HG03039 (cell line): ENCODE measurements at regions not wholly inside any gene's neighbourhood (a gene's known extent, or its start where the extent isn't known, plus 50 kb on each side); places are given as distances from the start of the nearest gene placed in this dataset.
"Not testable (repeated sequence)": the region's sequence is repeated elsewhere in the genome, so short reads cannot be mapped to it uniquely, and the experiment has no call there.

Experiments used
- ATAC-seq: cut with Tn5 transposase; IDR thresholded peaks from one replicate; pipeline ENCODE4 v1.9.1; 2021; ENCODE audit warnings: mild to moderate bottlenecking, moderate library complexity; ENCODE audit not compliant: unreplicated experiment

GRCh38 chr10:128571745-128572144 is 445.5 kb upstream of the MKI67 start:
- no peak for ATAC-seq

GRCh38 chr10:128572696-128573095 is 446.5 kb upstream of the MKI67 start:
- no peak for ATAC-seq

- no peak for ATAC-seq
Observed at GRCh38 chr10:128573281-128573845, 447.1 kb upstream of the MKI67 start.

- ATAC-seq, result no peak
Observed at GRCh38 chr10:128573986-128574385, 447.8 kb upstream of the MKI67 start.

GRCh38 chr10:128574581-128575210 is 448.5 kb upstream of the MKI67 start:
- ATAC-seq, result no peak

GRCh38 chr10:128575761-128576160 is 449.5 kb upstream of the MKI67 start:
- no peak for ATAC-seq

- ATAC-seq, result no peak
Observed at GRCh38 chr10:128576336-128576735, 450.1 kb upstream of the MKI67 start.

GRCh38 chr10:128576943-128577670 is 450.9 kb upstream of the MKI67 start:
- ATAC-seq, result no peak

- ATAC-seq, result no peak
Observed at GRCh38 chr10:128577958-128578750, 451.9 kb upstream of the MKI67 start.

GRCh38 chr10:128578766-128579165 is 452.5 kb upstream of the MKI67 start:
- ATAC-seq, result no peak

- no peak for ATAC-seq
Observed at GRCh38 chr10:128579280-128579865, 453.1 kb upstream of the MKI67 start.

- no peak for ATAC-seq
Observed at GRCh38 chr10:128579901-128580300, 453.7 kb upstream of the MKI67 start.

- not testable (repeated sequence) for ATAC-seq
Observed at GRCh38 chr10:128583125-128583524, 456.9 kb upstream of the MKI67 start.

GRCh38 chr10:128586599-128586998 is 460.4 kb upstream of the MKI67 start:
- ATAC-seq, result not testable (repeated sequence)

- ATAC-seq, result no peak
Observed at GRCh38 chr10:128587689-128588088, 461.5 kb upstream of the MKI67 start.

GRCh38 chr10:128588402-128588801 is 462.2 kb upstream of the MKI67 start:
- ATAC-seq, result no peak

GRCh38 chr10:128594688-128595087 is 468.5 kb upstream of the MKI67 start:
- no peak for ATAC-seq

- ATAC-seq, result no peak
Observed at GRCh38 chr10:128596906-128597305, 470.7 kb upstream of the MKI67 start.

- ATAC-seq, result no peak
Observed at GRCh38 chr10:128599030-128599429, 472.8 kb upstream of the MKI67 start.

GRCh38 chr10:128599538-128599937 is 473.3 kb upstream of the MKI67 start:
- ATAC-seq, result no peak

GRCh38 chr10:128602183-128602582 is 476.0 kb upstream of the MKI67 start:
- ATAC-seq, result no peak
